DOHH2 (cell line): ENCODE measurements at regions not wholly inside any gene's neighbourhood (a gene's known extent, or its start where the extent isn't known, plus 50 kb on each side); places are given as distances from the start of the nearest gene placed in this dataset.

Experiments
- H3F3A ChIP-seq: fragments of 200-600 bp; sonication (generic), shearing (Covaris generic); 2 replicates; pipeline ENCODE4 v1.6.0; 2016; ENCODE audit warnings: antibody characterized with exemption, mild to moderate bottlenecking; ENCODE audit not compliant: control insufficient read depth, insufficient read depth
- H3K27ac ChIP-seq: fragments of 200-600 bp; sonication (generic); 2 replicates; pipeline ENCODE4 v1.5.1; 2014; ENCODE audit warnings: low read depth, mild to moderate bottlenecking, low read length, moderate library complexity
- H3K27me3 ChIP-seq: fragments of 200-600 bp; sonication (generic); 2 replicates; pipeline ENCODE4 v1.6.1; 2014; ENCODE audit warnings: mild to moderate bottlenecking, low read length, mixed read lengths; ENCODE audit not compliant: control insufficient read depth
- H3K36me3 ChIP-seq: fragments of 200-600 bp; sonication (generic); 2 replicates; pipeline ENCODE4 v1.6.1; 2014; ENCODE audit warnings: mild to moderate bottlenecking, low read length, moderate library complexity, mixed read lengths; ENCODE audit not compliant: control insufficient read depth
- H3K4me1 ChIP-seq: fragments of 200-600 bp; sonication (generic); 2 replicates; pipeline ENCODE4 v1.6.1; 2014; ENCODE audit warnings: mild to moderate bottlenecking, low read length, mixed read lengths; ENCODE audit not compliant: control insufficient read depth
- H3K4me2 ChIP-seq: fragments of 200-600 bp; sonication (generic); 2 replicates; pipeline ENCODE4 v1.6.0; 2014; ENCODE audit warnings: mild to moderate bottlenecking, low read length, moderate library complexity
- H3K4me3 ChIP-seq: fragments of 200-600 bp; sonication (generic); 2 replicates; pipeline ENCODE4 v1.5.1; 2014; ENCODE audit warnings: mild to moderate bottlenecking, low read length, mixed read lengths
- H3K79me2 ChIP-seq: fragments of 200-600 bp; sonication (generic); 2 replicates; pipeline ENCODE4 v1.6.1; 2014; ENCODE audit warnings: mild to moderate bottlenecking, low read length, mixed read lengths; ENCODE audit not compliant: control insufficient read depth
- H3K9me2 ChIP-seq: fragments of 200-600 bp; sonication (generic); replicated peaks from 2 replicates; pipeline ENCODE4 v1.6.1; 2014; ENCODE audit warnings: mild to moderate bottlenecking, low read length, mixed read lengths; ENCODE audit not compliant: control insufficient read depth
- H3K9me3 ChIP-seq: fragments of 200-600 bp; sonication (generic); 2 replicates; pipeline ENCODE4 v1.6.1; 2014; ENCODE audit warnings: antibody characterized with exemption, low read length, mixed read lengths; ENCODE audit not compliant: control insufficient read depth, insufficient read depth
- H4K20me1 ChIP-seq: fragments of 200-600 bp; sonication (generic); 2 replicates; pipeline ENCODE4 v1.6.0; 2014; ENCODE audit warnings: low read depth, mild to moderate bottlenecking, antibody characterized with exemption, low read length, moderate library complexity; ENCODE audit not compliant: control insufficient read depth, insufficient read depth
- EZH2phosphoT487 ChIP-seq: fragments of 200-600 bp; sonication (generic); IDR thresholded peaks from 2 replicates; pipeline ENCODE4 v1.6.1; 2017; ENCODE audit warnings: borderline replicate concordance, mild to moderate bottlenecking, antibody characterized with exemption, low read length, moderate library complexity, mixed read lengths
- TF ChIP-seq, protein P1 (sequence below): fragments of 200-600 bp; sonication (generic); IDR thresholded peaks from one replicate; pipeline ENCODE4 v1.5.1; 2014; ENCODE audit warnings: antibody characterized with exemption, mild to moderate bottlenecking, low read depth, low read length; ENCODE audit not compliant: poor library complexity, severe bottlenecking

DNA sequence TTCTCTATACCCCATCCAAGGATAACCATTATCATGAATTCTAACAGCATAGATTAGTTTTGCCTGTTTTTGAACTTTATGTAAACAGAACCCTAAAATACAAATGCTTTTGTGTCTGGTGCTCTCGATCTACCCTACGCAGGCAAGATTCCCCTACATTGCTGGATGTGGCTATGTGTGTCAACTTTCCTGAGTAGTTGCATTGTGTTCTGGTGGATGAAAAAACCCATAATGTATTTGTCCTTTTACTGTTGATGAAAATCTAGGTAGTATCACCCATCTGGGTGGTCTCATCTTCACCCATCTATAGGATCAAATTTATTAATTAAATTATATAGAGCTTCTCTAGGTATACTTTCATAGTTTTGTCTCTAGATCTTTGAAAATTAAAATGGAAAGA is 211.7 kb downstream of the ANKRD60 start:
- Histone ChIP-seq H3K9me2 (no peaks in the 10 kb centered on the region), H3K27me3 (no peaks in the 10 kb centered on the region), H4K20me1 (no peaks in the 10 kb centered on the region), H3K36me3 (no peaks in the 10 kb centered on the region), H3K4me2 (no peak overlapping the region), H3K27ac (no peak overlapping the region), H3K4me3 (no peak overlapping the region), H3K9me3 (no peaks in the 10 kb centered on the region), H3K79me2 (no peaks in the 10 kb centered on the region), H3K4me1 (no peaks in the 10 kb centered on the region), H3F3A (no peaks in the 10 kb centered on the region)
- TF ChIP-seq EZH2phosphoT487, result no peak
- TF ChIP-seq, protein P1, sequence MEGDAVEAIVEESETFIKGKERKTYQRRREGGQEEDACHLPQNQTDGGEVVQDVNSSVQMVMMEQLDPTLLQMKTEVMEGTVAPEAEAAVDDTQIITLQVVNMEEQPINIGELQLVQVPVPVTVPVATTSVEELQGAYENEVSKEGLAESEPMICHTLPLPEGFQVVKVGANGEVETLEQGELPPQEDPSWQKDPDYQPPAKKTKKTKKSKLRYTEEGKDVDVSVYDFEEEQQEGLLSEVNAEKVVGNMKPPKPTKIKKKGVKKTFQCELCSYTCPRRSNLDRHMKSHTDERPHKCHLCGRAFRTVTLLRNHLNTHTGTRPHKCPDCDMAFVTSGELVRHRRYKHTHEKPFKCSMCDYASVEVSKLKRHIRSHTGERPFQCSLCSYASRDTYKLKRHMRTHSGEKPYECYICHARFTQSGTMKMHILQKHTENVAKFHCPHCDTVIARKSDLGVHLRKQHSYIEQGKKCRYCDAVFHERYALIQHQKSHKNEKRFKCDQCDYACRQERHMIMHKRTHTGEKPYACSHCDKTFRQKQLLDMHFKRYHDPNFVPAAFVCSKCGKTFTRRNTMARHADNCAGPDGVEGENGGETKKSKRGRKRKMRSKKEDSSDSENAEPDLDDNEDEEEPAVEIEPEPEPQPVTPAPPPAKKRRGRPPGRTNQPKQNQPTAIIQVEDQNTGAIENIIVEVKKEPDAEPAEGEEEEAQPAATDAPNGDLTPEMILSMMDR, result no peak

GRCh38 chr20:58014628-58015315 is 213.7 kb downstream of the ANKRD60 start:
- H3K36me3 ChIP-seq, result no peaks in the 10 kb centered on the region
- H3F3A ChIP-seq, result no peaks in the 10 kb centered on the region
- no peaks in the 10 kb centered on the region for H4K20me1 ChIP-seq
- no peaks in the 10 kb centered on the region for H3K27me3 ChIP-seq
- no peak overlapping the region for H3K27ac ChIP-seq
- H3K4me3 ChIP-seq, result no peak overlapping the region
- no peaks in the 10 kb centered on the region for H3K9me2 ChIP-seq
- no peaks in the 10 kb centered on the region for H3K9me3 ChIP-seq
- H3K4me2 ChIP-seq, result no peak overlapping the region
- H3K4me1 ChIP-seq, result no peaks in the 10 kb centered on the region
- TF ChIP-seq EZH2phosphoT487, result no peak
- TF ChIP-seq, protein P1, result no peak
- no peaks in the 10 kb centered on the region for H3K79me2 ChIP-seq

GRCh38 chr20:58012731-58013510 is 215.5 kb downstream of the ANKRD60 start:
- no peaks in the 10 kb centered on the region for H3K4me1 ChIP-seq
- no peaks in the 10 kb centered on the region for H3K36me3 ChIP-seq
- no peaks in the 10 kb centered on the region for H3K9me2 ChIP-seq
- TF ChIP-seq, protein P1, result no peak
- no peak for TF ChIP-seq EZH2phosphoT487
- no peak overlapping the region for H3K4me2 ChIP-seq
- H3K79me2 ChIP-seq, result no peaks in the 10 kb centered on the region
- no peaks in the 10 kb centered on the region for H3K27me3 ChIP-seq
- no peak overlapping the region for H3K4me3 ChIP-seq
- H3F3A ChIP-seq, result no peaks in the 10 kb centered on the region
- H3K27ac ChIP-seq, result no peak overlapping the region
- H3K9me3 ChIP-seq, result no peaks in the 10 kb centered on the region
- no peaks in the 10 kb centered on the region for H4K20me1 ChIP-seq
